ENCODE measurements at regions not wholly inside any gene's neighbourhood (a gene's known extent, or its start where the extent isn't known, plus 50 kb on each side); places are given as distances from the start of the nearest gene placed in this dataset.

DNA sequence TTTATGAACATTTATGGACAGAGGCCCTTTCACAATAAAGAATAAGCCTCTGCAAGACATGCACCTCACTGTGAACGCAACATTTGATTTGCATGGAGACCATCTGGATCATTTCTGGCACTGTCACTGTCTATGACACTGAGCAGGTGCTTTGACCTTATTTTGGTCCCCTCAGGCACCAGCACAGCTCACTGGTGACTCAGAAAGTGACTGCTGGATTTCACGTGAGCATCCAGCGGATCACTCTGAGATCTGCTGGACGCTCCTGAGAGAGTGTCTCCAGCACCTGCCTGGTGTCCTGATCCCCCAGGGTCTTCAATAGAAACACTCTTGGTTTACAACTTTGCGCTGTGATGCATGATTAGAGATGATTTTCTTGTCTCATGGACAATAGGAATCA, 375.7 kb downstream of the TENT5A start:
- H3K27me3 ChIP-seq (ENCODE audit: insufficient read depth in 3 of 3, low read length in 2 of 3): no peaks in the 10 kb centered on the region
- H3K4me3 ChIP-seq: no peak overlapping the region
- no peak for DNase-seq
- no peak for TF ChIP-seq CTCF (IDR thresholded peaks at IDR 0.05)
- H3K36me3 ChIP-seq (ENCODE audit: insufficient read depth in 1 of 2, low read depth in 1 of 2): no peaks in the 10 kb centered on the region
- H3K9me3 ChIP-seq: no peaks in the 10 kb centered on the region
- no peaks in the 10 kb centered on the region for H3K4me1 ChIP-seq
- ATAC-seq: no peak
- H3K27ac ChIP-seq: no peak overlapping the region
- 82 to 90% (median 83%) methylated on average over 5 of the region's 5 CpGs for WGBS, 3 donors
- intact Hi-C loops (cut with DNase I): no loop called here

DNA sequence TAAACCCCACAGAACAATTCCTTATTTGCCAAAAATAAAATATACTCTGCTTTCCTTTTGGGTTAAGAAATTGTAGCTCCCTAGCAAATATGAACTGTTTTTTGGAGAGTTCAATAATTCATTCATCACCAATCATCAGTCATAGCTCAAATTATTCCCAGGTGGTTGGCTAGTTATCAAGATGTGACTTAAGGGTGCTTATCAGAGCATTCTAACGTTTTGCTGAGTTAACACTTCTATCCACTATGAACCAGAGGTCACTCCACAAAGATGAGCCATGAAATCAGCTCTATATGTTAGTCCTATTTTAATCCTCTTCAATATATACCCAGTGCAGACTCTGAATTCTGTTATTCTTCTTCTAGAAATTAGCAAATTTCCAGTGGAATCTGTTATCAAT, 379.1 kb downstream of the TENT5A start:
- TF ChIP-seq CTCF (IDR thresholded peaks at IDR 0.05): no peak
- 3 to 11% (median 6%) methylated on average over 1 of the region's 1 CpG for WGBS, 3 donors
- H3K4me1 ChIP-seq: no peaks in the 10 kb centered on the region
- intact Hi-C loops (cut with DNase I): no loop called here
- H3K36me3 ChIP-seq (ENCODE audit: insufficient read depth in 1 of 2, low read depth in 1 of 2): no peaks in the 10 kb centered on the region
- no peak overlapping the region for H3K4me3 ChIP-seq
- DNase-seq: no peak
- no peaks in the 10 kb centered on the region for H3K27me3 ChIP-seq (ENCODE audit: insufficient read depth in 3 of 3, low read length in 2 of 3)
- no peak for ATAC-seq
- H3K9me3 ChIP-seq: no peaks in the 10 kb centered on the region
- no peak overlapping the region for H3K27ac ChIP-seq

DNA sequence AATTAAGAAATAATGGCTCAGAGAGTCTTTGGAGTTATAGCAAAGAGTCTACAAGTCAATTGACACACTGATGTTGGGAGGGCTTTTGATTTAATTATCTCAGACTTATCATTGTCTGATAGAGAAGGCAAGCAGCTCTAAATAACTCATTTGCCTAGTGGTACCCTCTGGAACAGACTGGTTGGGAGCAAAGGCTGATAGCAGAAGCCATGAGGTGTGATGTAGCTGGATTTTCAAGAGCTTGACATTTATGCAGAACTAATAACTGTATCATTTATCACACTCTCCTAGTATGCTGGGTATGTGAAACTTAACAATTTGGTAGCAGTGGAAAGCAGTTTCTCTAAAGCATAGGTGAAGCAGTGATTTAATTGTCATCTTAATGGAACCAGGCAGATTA, 380.6 kb downstream of the TENT5A start:
- no peaks in the 10 kb centered on the region for H3K27me3 ChIP-seq (ENCODE audit: insufficient read depth in 3 of 3, low read length in 2 of 3)
- H3K27ac ChIP-seq: no peak overlapping the region
- no peaks in the 10 kb centered on the region for H3K4me1 ChIP-seq
- H3K4me3 ChIP-seq: no peak overlapping the region
- no peak for TF ChIP-seq CTCF (IDR thresholded peaks at IDR 0.05)
- intact Hi-C loops (cut with DNase I): no loop called here
- H3K9me3 ChIP-seq: no peaks in the 10 kb centered on the region
- DNase-seq (no peak), ATAC-seq (no peak)
- no peaks in the 10 kb centered on the region for H3K36me3 ChIP-seq (ENCODE audit: insufficient read depth in 1 of 2, low read depth in 1 of 2)

DNA sequence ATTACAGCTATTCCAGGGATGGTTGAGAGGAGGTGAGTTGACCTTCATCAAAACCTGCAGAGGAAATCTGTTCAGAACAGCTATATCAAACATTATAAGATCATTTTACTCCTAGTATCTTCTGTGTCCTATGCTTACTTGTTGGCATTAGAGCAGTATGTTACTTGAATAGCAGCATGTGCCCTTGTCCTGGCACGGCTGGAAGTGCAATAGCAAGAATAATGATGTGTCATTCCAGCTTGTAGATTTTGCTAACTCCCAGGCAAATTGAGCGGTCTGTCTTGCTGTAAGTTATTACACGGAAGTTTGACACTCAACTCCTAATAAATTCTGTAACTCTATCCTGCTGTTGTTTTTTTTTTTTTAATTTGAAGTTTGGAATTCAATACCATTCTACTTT, 385.5 kb downstream of the TENT5A start:
- Histone ChIP-seq H3K27me3 (ENCODE audit: insufficient read depth in 3 of 3, low read length in 2 of 3) (no peaks in the 10 kb centered on the region), H3K4me3 (no peak overlapping the region), H3K36me3 (ENCODE audit: insufficient read depth in 1 of 2, low read depth in 1 of 2) (no peaks in the 10 kb centered on the region), H3K27ac (no peak overlapping the region), H3K9me3 (no peaks in the 10 kb centered on the region), H3K4me1 (no peaks in the 10 kb centered on the region)
- intact Hi-C loops (cut with DNase I): no loop called here
- ATAC-seq: no peak
- DNase-seq: no peak
- no peak for TF ChIP-seq CTCF (IDR thresholded peaks at IDR 0.05)
- 19 to 26% (median 20%) methylated on average over 3 of the region's 3 CpGs for WGBS, 3 donors

GRCh38 chr6:81362246-81362645, 390.2 kb downstream of the TENT5A start:
- Histone ChIP-seq H3K36me3 (ENCODE audit: insufficient read depth in 1 of 2, low read depth in 1 of 2) (no peaks in the 10 kb centered on the region), H3K9me3 (no peaks in the 10 kb centered on the region), H3K4me3 (no peak overlapping the region), H3K4me1 (no peaks in the 10 kb centered on the region), H3K27ac (no peak overlapping the region), H3K27me3 (ENCODE audit: insufficient read depth in 3 of 3, low read length in 2 of 3) (peaks cover 0 to 4% (median 0%) of the 10 kb centered on the region in 3 donors)
- ATAC-seq (no peak), DNase-seq (no peak)
- 1 to 76% (median 33%) methylated on average over 1 of the region's 1 CpG for WGBS, 3 donors
- intact Hi-C loops (cut with DNase I): no loop called here
- TF ChIP-seq CTCF (IDR thresholded peaks at IDR 0.05): no peak

All from psoas muscle (tissue), 7 donors.